ENCODE measurements at regions not wholly inside any gene's neighbourhood (a gene's known extent, or its start where the extent isn't known, plus 50 kb on each side); places are given as distances from the start of the nearest gene placed in this dataset.

GRCh38 chr13:73497430-73497829 is 438.6 kb downstream of the KLF5 start:
- DNase-seq (ENCODE audit: low spot score in 2 of 2): no peak
- H3K4me1 ChIP-seq: no peaks in the 10 kb centered on the region
- no peak overlapping the region for H3K4me3 ChIP-seq
- H3K9me3 ChIP-seq: no peaks in the 10 kb centered on the region
- TF ChIP-seq CTCF (IDR thresholded peaks at IDR 0.05): no peak
- intact Hi-C loops (cut with DNase I): no loop called here
- no peak overlapping the region for H3K27ac ChIP-seq
- H3K27me3 ChIP-seq: no peaks in the 10 kb centered on the region
- H3K36me3 ChIP-seq: no peaks in the 10 kb centered on the region

- Histone ChIP-seq H3K9me3 (no peaks in the 10 kb centered on the region), H3K27ac (no peak overlapping the region), H3K4me3 (no peak overlapping the region), H3K27me3 (no peaks in the 10 kb centered on the region), H3K4me1 (no peaks in the 10 kb centered on the region), H3K36me3 (no peaks in the 10 kb centered on the region)
- DNase-seq (ENCODE audit: low spot score in 2 of 2): no peak
- intact Hi-C loops (cut with DNase I): no loop called here
- no peak for TF ChIP-seq CTCF (IDR thresholded peaks at IDR 0.05)
Observed at GRCh38 chr13:73496711-73497110, 437.9 kb downstream of the KLF5 start.

- Histone ChIP-seq H3K9me3 (no peaks in the 10 kb centered on the region), H3K4me3 (no peak overlapping the region), H3K36me3 (no peaks in the 10 kb centered on the region), H3K27me3 (no peaks in the 10 kb centered on the region), H3K27ac (no peak overlapping the region), H3K4me1 (no peaks in the 10 kb centered on the region)
- TF ChIP-seq CTCF (IDR thresholded peaks at IDR 0.05): no peak
- no peak for DNase-seq (ENCODE audit: low spot score in 2 of 2)
- intact Hi-C loops (cut with DNase I): no loop called here
Observed at GRCh38 chr13:73492811-73493210, 434.0 kb downstream of the KLF5 start.

GRCh38 chr13:73482556-73482955 is 423.8 kb downstream of the KLF5 start:
- intact Hi-C loops (cut with DNase I): no loop called here
- no peak for TF ChIP-seq CTCF (IDR thresholded peaks at IDR 0.05)

GRCh38 chr13:73481886-73482445 is 423.2 kb downstream of the KLF5 start:
- no peak for DNase-seq (ENCODE audit: low spot score in 2 of 2)
- TF ChIP-seq CTCF (IDR thresholded peaks at IDR 0.05): no peak
- H3K27ac ChIP-seq: no peak overlapping the region
- H3K4me3 ChIP-seq: no peak overlapping the region
- no peaks in the 10 kb centered on the region for H3K27me3 ChIP-seq
- intact Hi-C loops (cut with DNase I): no loop called here
- H3K4me1 ChIP-seq: peaks cover 0 to 4% of the 10 kb centered on the region in 2 donors
- H3K36me3 ChIP-seq: no peaks in the 10 kb centered on the region
- no peaks in the 10 kb centered on the region for H3K9me3 ChIP-seq

More at GRCh38 chr13:73482556-73482955, 423.8 kb downstream of the KLF5 start:
- Histone ChIP-seq H3K9me3 (no peaks in the 10 kb centered on the region), H3K4me1 (peaks cover 0 to 4% of the 10 kb centered on the region in 2 donors), H3K27me3 (no peaks in the 10 kb centered on the region), H3K4me3 (no peak overlapping the region), H3K27ac (no peak overlapping the region), H3K36me3 (no peaks in the 10 kb centered on the region)
- DNase-seq (ENCODE audit: low spot score in 2 of 2): no peak
